K562 (cell line): ENCODE measurements at regions not wholly inside any gene's neighbourhood (a gene's known extent, or its start where the extent isn't known, plus 50 kb on each side); places are given as distances from the start of the nearest gene placed in this dataset.

ENCODE experiments used
- CCNT2 ChIP-seq: IDR thresholded peaks from 2 replicates; pipeline ENCODE4 v1.6.1; 2011; ENCODE audit warnings: borderline replicate concordance, low read depth, mild to moderate bottlenecking, moderate library complexity, mixed read lengths, low read length; ENCODE audit not compliant: insufficient read length; ENCODE audit errors: extremely low read depth
- CGGBP1 ChIP-seq: fragments of 250-450 bp; sonication (Bioruptor Pico); IDR thresholded peaks from 2 replicates; pipeline ENCODE4 v1.9.0; 2021; ENCODE audit warnings: mild to moderate bottlenecking
- HDAC2 ChIP-seq: fragments of 450-650 bp; IDR thresholded peaks from 2 replicates; pipeline ENCODE4 v1.6.1; 2016; ENCODE audit warnings: mild to moderate bottlenecking
- KDM4B ChIP-seq, 2 experiments: fragments of 450-650 bp in 1 of 2; sonication (generic) in 1 of 2; IDR thresholded peaks; 2 replicates each; pipeline ENCODE4 v1.6.1; 2016 to 2017; ENCODE audit warnings: borderline replicate concordance in 2 of 2, antibody characterized with exemption in 1 of 2, low read depth in 1 of 2, mild to moderate bottlenecking in 1 of 2
- MAFG ChIP-seq: fragments of 450-650 bp; conservative IDR thresholded peaks from 2 replicates; pipeline ENCODE4 v1.6.1; 2016; ENCODE audit warnings: missing genetic modification characterization, missing compliant biosample characterization
- NR2C2 ChIP-seq, 2 experiments: fragments of 200-800 bp in 1 of 2; sonication (Bioruptor generic) in 1 of 2; sonication (generic) in 1 of 2; formaldehyde crosslinking in 1 of 2; IDR thresholded peaks; 2 replicates each; pipeline versions ENCODE4 v1.6.1 to v1.8.0; 2016 to 2022; ENCODE audit warnings: mild to moderate bottlenecking in 1 of 2, missing compliant biosample characterization in 1 of 2, missing genetic modification characterization in 1 of 2, missing genetic modification reagents in 1 of 2
- PHF20 ChIP-seq: fragments of 450-650 bp; IDR thresholded peaks from 2 replicates; pipeline ENCODE4 v1.6.1; 2018; ENCODE audit not compliant: partially characterized antibody
- USF1 ChIP-seq: sonication (generic); formaldehyde crosslinking; IDR thresholded peaks from 2 replicates; pipeline ENCODE4 v1.9.0; 2022; ENCODE audit warnings: mild to moderate bottlenecking, missing genetic modification reagents
- VEZF1 ChIP-seq: fragments of 200-800 bp; sonication (Bioruptor generic); IDR thresholded peaks from 2 replicates; pipeline ENCODE4 v1.6.1; 2017; ENCODE audit warnings: missing genetic modification characterization, missing compliant biosample characterization
- XRCC3 ChIP-seq: fragments of 450-650 bp; IDR thresholded peaks from 2 replicates; pipeline ENCODE4 v1.6.1; 2017; ENCODE audit warnings: mild to moderate bottlenecking, moderate library complexity
- ZNF668 ChIP-seq: fragments of 250-450 bp; sonication (Bioruptor Pico); IDR thresholded peaks from 2 replicates; pipeline ENCODE4 v1.8.0; 2022; ENCODE audit warnings: mild to moderate bottlenecking, inconsistent platforms
- TF ChIP-seq, protein P1 (sequence below), 2 experiments: IDR thresholded peaks; 2 replicates each; pipeline ENCODE4 v1.6.1; 2012; ENCODE audit warnings: improper control_type of control experiment in 2 of 2, low read depth in 2 of 2, low read length in 2 of 2, borderline replicate concordance in 1 of 2
- TF ChIP-seq, protein P2 (sequence below): fragments of 150-350 bp; conservative IDR thresholded peaks from 2 replicates; pipeline ENCODE4 v1.6.1; 2014; ENCODE audit warnings: low read length
- TF ChIP-seq, protein P3 (sequence below): fragments of 450-650 bp; IDR thresholded peaks from 2 replicates; pipeline ENCODE4 v1.6.1; 2018; ENCODE audit not compliant: partially characterized antibody

- TF ChIP-seq VEZF1 (CRISPR knock-in tag) (peak; percentile 69), USF1 (CRISPR knock-in tag) (peak; percentile 66), MAFG (tag) (peak; percentile 44; the same call in 1 of the 2 replicates), HDAC2 (peak; percentile 81; the same call in 1 of the 2 replicates), NR2C2 (CRISPR knock-in tag; IDR thresholded peaks at IDR 0.05) (no peak), NR2C2 (tag; IDR thresholded peaks at IDR 0.05) (peak; percentile 81), ZNF668 (CRISPR knock-in tag) (no peak), PHF20 (peak; percentile 18), CGGBP1 (CRISPR knock-in tag) (no peak), XRCC3 (no peak), CCNT2 (peak; percentile 91), KDM4B (IDR thresholded peaks at IDR 0.05; ENCODE audit: borderline replicate concordance in 2 of 2, low read depth in 1 of 2) (peak in 1 of 2 experiments; percentile 44; a peak in 1 of 4 replicates)
- TF ChIP-seq, protein P1, sequence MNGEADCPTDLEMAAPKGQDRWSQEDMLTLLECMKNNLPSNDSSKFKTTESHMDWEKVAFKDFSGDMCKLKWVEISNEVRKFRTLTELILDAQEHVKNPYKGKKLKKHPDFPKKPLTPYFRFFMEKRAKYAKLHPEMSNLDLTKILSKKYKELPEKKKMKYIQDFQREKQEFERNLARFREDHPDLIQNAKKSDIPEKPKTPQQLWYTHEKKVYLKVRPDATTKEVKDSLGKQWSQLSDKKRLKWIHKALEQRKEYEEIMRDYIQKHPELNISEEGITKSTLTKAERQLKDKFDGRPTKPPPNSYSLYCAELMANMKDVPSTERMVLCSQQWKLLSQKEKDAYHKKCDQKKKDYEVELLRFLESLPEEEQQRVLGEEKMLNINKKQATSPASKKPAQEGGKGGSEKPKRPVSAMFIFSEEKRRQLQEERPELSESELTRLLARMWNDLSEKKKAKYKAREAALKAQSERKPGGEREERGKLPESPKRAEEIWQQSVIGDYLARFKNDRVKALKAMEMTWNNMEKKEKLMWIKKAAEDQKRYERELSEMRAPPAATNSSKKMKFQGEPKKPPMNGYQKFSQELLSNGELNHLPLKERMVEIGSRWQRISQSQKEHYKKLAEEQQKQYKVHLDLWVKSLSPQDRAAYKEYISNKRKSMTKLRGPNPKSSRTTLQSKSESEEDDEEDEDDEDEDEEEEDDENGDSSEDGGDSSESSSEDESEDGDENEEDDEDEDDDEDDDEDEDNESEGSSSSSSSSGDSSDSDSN (IDR thresholded peaks at IDR 0.05; ENCODE audit: borderline replicate concordance in 1 of 2, low read depth in 2 of 2, low read length in 2 of 2) = peak; percentile 79 to 86; a peak in 2 of 4 replicates
- TF ChIP-seq, protein P2, sequence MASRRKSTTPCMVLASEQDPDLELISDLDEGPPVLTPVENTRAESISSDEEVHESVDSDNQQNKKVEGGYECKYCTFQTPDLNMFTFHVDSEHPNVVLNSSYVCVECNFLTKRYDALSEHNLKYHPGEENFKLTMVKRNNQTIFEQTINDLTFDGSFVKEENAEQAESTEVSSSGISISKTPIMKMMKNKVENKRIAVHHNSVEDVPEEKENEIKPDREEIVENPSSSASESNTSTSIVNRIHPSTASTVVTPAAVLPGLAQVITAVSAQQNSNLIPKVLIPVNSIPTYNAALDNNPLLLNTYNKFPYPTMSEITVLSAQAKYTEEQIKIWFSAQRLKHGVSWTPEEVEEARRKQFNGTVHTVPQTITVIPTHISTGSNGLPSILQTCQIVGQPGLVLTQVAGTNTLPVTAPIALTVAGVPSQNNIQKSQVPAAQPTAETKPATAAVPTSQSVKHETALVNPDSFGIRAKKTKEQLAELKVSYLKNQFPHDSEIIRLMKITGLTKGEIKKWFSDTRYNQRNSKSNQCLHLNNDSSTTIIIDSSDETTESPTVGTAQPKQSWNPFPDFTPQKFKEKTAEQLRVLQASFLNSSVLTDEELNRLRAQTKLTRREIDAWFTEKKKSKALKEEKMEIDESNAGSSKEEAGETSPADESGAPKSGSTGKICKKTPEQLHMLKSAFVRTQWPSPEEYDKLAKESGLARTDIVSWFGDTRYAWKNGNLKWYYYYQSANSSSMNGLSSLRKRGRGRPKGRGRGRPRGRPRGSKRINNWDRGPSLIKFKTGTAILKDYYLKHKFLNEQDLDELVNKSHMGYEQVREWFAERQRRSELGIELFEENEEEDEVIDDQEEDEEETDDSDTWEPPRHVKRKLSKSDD = no peak
- TF ChIP-seq, protein P3, sequence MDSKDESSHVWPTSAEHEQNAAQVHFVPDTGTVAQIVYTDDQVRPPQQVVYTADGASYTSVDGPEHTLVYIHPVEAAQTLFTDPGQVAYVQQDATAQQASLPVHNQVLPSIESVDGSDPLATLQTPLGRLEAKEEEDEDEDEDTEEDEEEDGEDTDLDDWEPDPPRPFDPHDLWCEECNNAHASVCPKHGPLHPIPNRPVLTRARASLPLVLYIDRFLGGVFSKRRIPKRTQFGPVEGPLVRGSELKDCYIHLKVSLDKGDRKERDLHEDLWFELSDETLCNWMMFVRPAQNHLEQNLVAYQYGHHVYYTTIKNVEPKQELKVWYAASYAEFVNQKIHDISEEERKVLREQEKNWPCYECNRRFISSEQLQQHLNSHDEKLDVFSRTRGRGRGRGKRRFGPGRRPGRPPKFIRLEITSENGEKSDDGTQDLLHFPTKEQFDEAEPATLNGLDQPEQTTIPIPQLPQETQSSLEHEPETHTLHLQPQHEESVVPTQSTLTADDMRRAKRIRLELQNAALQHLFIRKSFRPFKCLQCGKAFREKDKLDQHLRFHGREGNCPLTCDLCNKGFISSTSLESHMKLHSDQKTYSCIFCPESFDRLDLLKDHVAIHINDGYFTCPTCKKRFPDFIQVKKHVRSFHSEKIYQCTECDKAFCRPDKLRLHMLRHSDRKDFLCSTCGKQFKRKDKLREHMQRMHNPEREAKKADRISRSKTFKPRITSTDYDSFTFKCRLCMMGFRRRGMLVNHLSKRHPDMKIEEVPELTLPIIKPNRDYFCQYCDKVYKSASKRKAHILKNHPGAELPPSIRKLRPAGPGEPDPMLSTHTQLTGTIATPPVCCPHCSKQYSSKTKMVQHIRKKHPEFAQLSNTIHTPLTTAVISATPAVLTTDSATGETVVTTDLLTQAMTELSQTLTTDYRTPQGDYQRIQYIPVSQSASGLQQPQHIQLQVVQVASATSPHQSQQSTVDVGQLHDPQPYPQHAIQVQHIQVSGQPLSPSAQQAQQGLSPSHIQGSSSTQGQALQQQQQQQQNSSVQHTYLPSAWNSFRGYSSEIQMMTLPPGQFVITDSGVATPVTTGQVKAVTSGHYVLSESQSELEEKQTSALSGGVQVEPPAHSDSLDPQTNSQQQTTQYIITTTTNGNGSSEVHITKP = peak; percentile 58
Observed at GRCh38 chr7:101729241-101729883, 88.1 kb upstream of the CUX1 start (continued).
